GM12892 (cell line): ENCODE measurements at regions not wholly inside any gene's neighbourhood (a gene's known extent, or its start where the extent isn't known, plus 50 kb on each side); places are given as distances from the start of the nearest gene placed in this dataset.

ENCODE experiments used
- POLR2A ChIP-seq: IDR thresholded peaks from 2 replicates; pipeline ENCODE4 v1.6.1; 2011; ENCODE audit warnings: low read depth, low read length, control low read depth
- TAF1 ChIP-seq: IDR thresholded peaks from 2 replicates; pipeline ENCODE4 v1.6.1; 2011; ENCODE audit warnings: low read depth, mild to moderate bottlenecking, control low read depth, low read length, borderline replicate concordance

DNA sequence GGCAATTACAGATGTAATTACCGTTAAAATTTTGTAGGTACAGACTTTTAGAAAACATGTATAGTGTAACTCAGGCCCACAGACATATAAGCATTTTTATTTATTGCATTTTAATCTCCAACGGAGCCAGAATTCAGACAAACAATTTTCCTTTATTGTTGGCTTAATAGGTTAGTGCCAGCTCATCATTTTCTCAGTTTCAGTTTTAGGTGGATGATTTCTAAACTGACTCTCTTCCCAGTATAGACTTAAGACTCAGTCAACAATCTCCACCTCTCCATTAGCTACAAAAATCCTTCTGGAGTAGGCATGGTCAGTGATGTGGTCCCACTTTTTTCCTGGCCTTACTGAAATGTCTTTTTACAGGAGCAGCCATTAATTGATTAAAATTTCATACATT, 994.6 kb downstream of the TBL1XR1 start:
- TF ChIP-seq POLR2A (no peak), TAF1 (no peak)
